Ovary (tissue), 3 donors: ENCODE measurements at regions not wholly inside any gene's neighbourhood (a gene's known extent, or its start where the extent isn't known, plus 50 kb on each side); places are given as distances from the start of the nearest gene placed in this dataset.

Experiments
- POLR2A ChIP-seq: fragments of 450-650 bp; IDR thresholded peaks from one replicate; pipeline ENCODE4 v1.6.1; 2017; ENCODE audit warnings: antibody characterized with exemption, mild to moderate bottlenecking, moderate library complexity
- TF ChIP-seq, protein P1 (sequence below), 3 donors: fragments of 450-650 bp in 2 of 3; fragments of 200-600 bp in 1 of 3; IDR thresholded peaks; one replicate each; pipeline versions ENCODE4 v1.5.1 to v1.8.0; 2016 to 2022; ENCODE audit warnings: antibody characterized with exemption in 3 of 3, mild to moderate bottlenecking in 1 of 3
- donor health status: DM: no; HTN: no; CAD: no.

DNA sequence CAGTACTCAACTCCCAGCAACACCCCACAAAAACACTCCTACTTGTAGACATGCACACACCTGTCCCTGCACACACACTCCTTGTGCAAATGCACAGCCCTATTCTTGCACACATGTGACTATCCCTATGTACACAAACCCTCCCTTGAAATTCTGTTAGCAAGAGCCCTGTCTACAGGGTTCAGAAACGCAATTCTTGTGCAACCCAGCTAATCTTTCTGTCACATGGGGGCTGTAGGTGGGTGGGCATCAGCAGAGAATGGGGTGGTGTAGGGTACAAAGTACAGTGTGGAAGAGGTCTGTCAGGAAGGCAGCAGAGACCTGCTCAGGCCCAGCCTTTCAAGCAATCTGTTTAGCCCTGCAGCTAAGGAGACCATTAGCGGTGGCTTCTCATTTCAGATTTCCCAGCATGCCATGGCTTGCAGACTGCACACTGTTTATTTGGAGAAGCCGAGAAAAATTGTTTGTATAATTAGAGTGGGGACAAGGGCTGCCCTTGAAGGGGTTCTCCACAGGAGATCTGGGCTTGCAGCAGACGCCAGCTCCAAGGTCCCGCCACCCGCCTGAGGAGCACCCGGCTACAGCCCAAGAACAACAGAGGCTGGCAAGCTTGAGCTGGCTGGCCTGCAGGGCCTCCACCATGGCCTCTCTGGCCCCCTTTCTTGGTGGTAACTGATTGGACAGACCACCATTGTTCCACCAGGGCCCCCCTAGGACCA lies 144.0 kb upstream of the PJA1 start:
- TF ChIP-seq, protein P1, sequence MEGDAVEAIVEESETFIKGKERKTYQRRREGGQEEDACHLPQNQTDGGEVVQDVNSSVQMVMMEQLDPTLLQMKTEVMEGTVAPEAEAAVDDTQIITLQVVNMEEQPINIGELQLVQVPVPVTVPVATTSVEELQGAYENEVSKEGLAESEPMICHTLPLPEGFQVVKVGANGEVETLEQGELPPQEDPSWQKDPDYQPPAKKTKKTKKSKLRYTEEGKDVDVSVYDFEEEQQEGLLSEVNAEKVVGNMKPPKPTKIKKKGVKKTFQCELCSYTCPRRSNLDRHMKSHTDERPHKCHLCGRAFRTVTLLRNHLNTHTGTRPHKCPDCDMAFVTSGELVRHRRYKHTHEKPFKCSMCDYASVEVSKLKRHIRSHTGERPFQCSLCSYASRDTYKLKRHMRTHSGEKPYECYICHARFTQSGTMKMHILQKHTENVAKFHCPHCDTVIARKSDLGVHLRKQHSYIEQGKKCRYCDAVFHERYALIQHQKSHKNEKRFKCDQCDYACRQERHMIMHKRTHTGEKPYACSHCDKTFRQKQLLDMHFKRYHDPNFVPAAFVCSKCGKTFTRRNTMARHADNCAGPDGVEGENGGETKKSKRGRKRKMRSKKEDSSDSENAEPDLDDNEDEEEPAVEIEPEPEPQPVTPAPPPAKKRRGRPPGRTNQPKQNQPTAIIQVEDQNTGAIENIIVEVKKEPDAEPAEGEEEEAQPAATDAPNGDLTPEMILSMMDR (IDR thresholded peaks at IDR 0.05), result no peak
- no peak for TF ChIP-seq POLR2A
